GM12892 (cell line): ENCODE measurements at regions not wholly inside any gene's neighbourhood (a gene's known extent, or its start where the extent isn't known, plus 50 kb on each side); places are given as distances from the start of the nearest gene placed in this dataset.

Experiments
- POLR2AphosphoS5 ChIP-seq: IDR thresholded peaks from 2 replicates; pipeline ENCODE4 v1.6.1; 2011; ENCODE audit warnings: low read depth, low read length, control low read depth
- TAF1 ChIP-seq: IDR thresholded peaks from 2 replicates; pipeline ENCODE4 v1.6.1; 2011; ENCODE audit warnings: low read depth, mild to moderate bottlenecking, control low read depth, low read length, borderline replicate concordance

DNA sequence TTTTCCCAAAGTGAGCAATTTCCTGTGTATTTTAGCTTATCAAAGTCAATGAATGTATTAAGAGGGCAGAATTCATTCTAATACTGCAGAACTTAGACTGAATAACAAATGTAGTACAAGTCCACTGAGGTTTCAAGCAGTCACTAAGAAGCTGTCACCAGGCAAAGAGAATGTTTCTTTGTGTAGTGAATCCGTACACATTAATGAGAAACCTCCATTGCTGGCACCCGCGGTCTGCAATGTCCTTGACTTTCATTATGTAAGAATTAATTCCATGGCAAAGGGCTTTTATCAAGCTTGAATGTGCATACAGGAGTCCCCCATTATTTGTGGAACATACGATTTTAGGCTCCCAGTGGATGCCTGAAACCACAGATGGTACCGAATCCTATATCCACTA lies 719.5 kb upstream of the TMPRSS15 start:
- TF ChIP-seq POLR2AphosphoS5 (no peak), TAF1 (no peak)
